Stimulated activated CD8-positive, alpha-beta memory T cell treated with anti-CD3 and anti-CD28 coated beads, Interleukin-4, amount 100 ng/mL, for 4 hours (primary cell): ENCODE measurements at regions not wholly inside any gene's neighbourhood (a gene's known extent, or its start where the extent isn't known, plus 50 kb on each side); places are given as distances from the start of the nearest gene placed in this dataset.
"Not testable (repeated sequence)": the region's sequence is repeated elsewhere in the genome, so short reads cannot be mapped to it uniquely, and the experiment has no call there.

Source experiments
- DNase-seq, 2 donors: peaks; one replicate each; pipeline ENCODE4 v3.0.0-alpha.2; 2020; ENCODE audit warnings: low read depth in 2 of 2, low spot score in 1 of 2

DNA sequence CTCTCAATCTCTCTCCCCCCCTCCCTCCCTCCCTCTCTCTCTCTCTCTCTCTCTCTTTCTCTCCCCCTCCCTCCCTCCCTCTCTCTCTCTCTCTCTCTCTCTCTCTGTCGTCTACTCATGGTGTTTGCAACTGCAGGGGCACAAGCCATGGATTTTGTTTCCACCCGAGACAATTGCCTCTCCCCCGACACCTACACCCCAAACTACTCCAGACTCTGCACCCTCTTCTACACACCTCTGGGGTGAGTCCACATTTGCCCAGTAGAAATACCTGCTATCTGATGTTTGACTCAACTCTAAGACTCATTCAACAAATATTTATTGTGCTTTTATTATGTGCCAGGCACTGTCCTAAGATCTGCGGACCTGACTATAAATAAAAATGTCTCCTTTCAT, 93.7 kb downstream of the TMEM17 start:
- DNase-seq: no peak

DNA sequence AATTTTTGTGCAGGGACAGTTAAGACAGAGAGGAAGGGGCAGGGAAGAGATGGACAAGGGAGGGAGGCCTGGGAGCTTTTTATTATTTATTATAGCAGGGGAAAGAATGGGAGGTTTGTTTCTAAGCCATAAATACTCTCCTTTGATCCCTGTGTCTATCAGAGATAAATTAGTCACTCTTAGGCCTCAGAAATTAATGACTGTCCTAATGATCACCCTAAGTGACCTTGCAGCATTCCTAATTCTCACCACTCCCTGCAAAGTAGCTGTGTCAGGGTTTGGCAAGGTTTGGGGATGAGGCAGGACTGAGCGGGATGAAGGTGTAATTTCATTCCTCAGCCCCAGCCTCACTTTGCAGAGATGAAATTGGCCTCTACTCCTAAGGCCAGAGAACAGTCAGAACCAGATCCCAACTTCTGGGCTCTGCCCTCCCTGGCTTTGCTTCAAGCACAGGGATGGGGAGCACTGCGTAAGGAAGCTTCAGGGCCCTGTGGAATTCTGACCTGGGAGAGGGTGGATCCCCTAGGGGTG, 95.0 kb downstream of the TMEM17 start:
- no peak for DNase-seq

- DNase-seq: no peak
These were observed 96.0 kb downstream of the TMEM17 start for GRCh38 chr2:62410015-62410453.

- no peak for DNase-seq
These were observed 96.6 kb downstream of the TMEM17 start for GRCh38 chr2:62409442-62409841.

- DNase-seq: no peak
These were observed 97.7 kb downstream of the TMEM17 start for GRCh38 chr2:62408241-62408677.

DNA sequence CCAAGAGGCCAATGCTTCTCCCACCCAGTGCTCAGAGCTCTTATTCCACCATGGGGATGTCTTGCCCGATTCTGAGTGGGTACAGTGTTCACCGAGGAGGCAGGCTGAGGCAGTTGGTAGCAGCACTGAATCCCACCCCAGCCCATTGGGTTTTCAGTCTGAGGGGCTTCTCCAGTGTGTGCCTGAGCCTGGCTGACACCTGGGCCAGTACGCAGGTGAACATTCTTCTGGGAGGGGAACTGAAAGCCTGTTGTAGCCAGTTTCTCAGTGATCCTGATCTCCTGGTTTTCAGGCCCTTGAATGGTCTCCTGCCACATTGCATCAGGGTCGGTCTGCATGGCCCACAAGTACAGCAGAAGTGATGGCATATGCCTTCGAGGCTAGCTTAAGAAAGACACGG, 98.2 kb downstream of the TMEM17 start:
- DNase-seq: no peak

DNA sequence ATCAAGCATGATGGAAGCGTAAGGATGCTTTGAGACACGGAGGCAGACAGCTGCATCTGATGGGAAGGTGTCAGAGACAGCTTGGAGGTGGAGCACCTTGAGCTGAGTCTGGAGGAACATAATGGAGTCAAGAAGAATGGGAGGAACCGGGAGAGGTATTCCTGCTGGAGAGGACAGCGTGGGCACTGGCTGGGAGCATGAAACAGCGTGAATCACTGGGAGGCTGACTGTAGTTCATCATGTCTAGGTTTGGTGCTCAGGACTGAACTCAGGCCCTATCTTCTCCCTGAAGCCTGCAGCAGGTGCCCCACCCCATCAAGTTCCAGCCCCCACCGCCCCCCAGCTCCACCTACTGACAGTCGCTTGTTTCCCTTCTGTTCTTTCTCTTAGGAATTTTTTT, 98.6 kb downstream of the TMEM17 start:
- DNase-seq: no peak

DNA sequence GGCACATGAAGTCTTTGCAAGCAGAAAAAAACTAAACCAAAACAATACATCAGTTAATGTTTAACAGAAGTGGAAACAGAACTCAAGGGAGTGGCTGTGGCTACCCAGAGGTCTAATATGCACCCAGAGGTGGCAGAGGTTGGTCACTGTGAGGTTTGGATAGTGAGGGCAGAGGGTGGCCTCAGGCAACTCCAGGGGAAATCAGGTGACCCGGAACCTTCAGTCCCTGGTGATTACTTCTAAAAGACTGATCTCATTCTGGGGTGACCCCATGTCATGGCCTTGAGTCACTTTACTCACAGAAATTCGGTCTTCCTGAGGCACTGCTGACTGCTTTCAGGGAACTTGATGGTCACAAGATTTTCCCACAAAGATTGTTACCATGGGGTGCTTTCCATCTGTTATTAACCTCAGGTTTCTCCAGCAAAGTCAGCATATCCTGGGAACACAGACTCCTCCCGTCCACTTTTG, 99.4 kb downstream of the TMEM17 start:
- no peak for DNase-seq

DNA sequence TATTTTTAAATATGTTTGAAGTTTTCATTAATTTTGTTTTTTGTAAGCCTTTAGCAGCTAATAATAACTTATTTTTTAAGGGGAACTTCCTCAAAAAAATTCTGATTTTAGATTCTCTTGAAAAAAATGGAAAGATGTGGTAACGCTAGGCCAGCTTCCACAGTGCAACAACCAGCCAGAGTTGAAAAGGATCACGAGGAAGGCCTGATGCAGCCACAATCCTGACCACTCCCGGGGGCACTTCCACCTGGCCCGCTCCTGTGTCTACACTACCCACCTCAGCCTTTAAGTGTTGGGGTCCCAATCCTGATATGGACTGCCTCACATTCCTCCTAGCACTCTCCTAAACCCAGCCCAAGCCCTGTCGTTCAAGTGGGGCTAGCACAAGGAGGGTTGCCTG, 101.1 kb downstream of the TMEM17 start:
- no peak for DNase-seq

GRCh38 chr2:62402156-62402555, 103.8 kb downstream of the TMEM17 start:
- DNase-seq: no peak

DNA sequence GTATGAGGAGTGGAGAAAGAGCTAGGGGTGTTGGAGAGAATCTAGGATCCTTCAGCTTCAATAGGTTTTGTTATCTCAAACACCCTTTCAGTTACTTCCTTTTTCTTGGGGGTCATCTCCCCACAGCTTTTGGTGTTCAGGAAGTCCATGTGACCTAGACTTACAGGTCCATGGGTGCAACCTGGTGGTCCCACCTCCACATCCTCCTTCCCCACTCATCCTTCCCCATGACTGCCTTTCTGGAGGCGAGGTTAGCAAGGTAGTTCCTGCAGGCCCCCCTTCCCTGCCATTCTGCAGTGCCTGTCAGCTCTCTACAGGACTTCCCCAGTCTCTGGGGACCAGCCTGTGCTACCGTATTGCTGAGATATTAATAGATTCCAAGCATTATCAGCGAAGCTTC, 107.6 kb downstream of the TMEM17 start:
- DNase-seq: no peak

- DNase-seq: no peak
These were observed 109.1 kb downstream of the TMEM17 start for GRCh38 chr2:62396880-62397279.

- no peak for DNase-seq
These were observed 112.7 kb downstream of the TMEM17 start for GRCh38 chr2:62393293-62393692.

GRCh38 chr2:62391696-62392095, 114.3 kb downstream of the TMEM17 start:
- DNase-seq: no peak

DNA sequence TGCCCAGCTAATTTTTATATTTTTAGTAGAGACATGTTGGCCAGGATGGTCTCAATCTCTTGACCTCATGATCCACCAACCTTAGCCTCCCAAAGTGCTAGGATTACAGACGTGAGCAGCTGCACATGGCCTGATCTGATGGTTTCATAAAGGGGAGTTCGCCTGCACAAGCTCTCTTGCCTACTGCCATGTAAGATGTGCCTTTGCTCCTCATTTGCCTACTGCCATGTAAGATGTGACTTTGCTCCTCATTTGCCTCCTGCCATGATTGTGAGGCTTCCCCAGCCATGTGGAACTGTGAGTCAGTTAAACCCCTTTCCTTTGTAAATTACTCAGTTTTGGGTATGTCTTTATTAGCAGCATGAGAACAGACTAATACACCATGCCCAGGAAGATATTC, 119.6 kb downstream of the TMEM17 start:
- DNase-seq: not testable (repeated sequence)

DNA sequence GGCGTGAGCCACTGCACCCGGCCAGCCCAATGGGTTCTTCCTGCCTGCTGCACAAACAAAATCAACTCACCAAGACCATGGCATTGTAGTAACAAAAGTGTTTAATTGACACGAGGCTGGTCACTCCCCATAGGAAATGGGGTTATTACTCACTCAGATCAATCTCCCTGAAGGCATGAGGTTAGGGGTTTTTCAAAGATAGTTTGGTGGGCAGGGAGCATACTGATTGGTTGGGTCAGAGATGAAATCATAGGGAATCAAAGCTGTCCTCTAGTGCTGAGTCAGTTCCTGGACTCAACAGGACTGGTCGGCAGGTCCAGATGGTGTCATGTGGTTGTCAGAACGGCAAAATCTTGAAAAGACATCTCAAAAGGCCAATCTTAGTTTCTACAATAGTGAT, 122.1 kb downstream of the TMEM17 start:
- DNase-seq: no peak

DNA sequence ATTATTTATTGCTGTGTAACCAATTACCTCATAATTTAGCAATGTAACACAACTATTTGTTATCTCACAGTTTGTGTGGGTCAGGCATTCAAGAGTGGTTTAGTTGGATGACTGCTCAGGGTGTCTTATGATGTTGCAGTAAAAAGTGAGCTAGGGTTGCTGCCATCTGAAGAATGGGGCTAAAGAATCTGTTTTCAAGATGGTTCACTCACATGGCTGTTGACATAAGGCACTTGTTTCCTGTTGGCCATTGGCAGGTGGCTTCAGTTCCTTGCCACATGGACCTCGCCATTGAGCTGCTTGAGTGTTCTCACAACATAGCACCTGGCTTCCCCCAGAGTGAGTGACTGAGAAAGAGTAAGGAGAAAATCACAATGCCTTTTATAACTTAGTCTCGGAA, 123.2 kb downstream of the TMEM17 start:
- DNase-seq: no peak

DNA sequence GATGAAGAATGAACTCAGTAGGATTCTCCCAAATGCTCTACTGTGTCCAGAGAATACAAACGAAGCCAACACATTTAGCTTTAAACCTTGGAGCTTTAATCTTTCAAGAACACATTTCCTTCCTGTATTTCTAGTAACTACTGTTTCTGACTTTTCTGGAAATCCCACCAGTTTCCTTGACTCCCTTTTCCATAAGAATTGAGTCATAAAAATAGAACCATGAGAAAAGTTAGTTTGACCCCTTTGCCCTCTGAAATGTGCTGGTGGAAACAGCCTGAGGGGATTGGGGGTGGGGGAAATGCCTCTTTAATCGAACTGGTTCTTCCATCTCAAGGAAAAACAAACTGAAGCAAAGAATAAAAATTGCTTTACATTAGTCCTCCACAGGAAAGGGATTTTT, 123.9 kb downstream of the TMEM17 start:
- no peak for DNase-seq

DNA sequence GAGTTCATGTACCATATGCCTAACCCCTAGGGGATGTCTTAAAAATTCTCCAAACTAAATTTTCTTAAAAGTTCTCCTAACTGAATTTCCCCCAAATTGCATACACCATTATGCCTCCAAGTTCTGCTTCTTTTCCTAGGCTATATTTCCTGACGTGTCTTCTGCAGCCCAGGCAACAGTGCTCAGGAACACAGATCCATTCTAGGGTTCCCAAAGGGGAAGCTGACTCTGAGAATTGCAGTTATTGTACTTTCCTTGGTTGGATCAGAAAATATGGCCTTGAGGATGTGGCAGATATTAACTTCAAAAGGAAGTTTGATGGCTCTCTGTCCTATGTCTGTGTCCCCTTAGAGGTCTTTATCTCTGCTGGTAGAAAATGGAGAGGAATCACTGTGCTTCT, 124.3 kb downstream of the TMEM17 start:
- no peak for DNase-seq

DNA sequence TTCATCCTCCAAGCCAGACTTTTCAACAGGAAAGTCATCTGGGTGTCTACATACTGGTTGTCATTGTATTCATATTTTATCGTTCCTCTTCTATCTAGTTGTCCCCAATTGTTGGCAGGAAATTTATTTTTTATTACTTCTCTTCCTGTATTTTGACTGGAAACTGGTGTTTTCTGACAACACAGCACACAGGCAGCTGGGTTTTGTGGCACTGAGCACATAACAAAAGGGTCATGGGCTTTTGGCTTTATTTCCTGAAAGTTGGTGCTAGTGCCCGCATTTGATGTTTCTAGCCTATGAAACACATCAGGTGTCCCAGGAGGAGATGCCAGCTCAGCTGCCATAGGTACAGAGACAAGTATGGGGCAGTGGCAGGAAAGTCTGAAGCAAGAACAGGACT, 126.4 kb downstream of the TMEM17 start:
- DNase-seq: no peak

- no peak for DNase-seq
These were observed 130.9 kb downstream of the TMEM17 start for GRCh38 chr2:62375113-62375420.

- DNase-seq: no peak
These were observed 131.5 kb downstream of the TMEM17 start for GRCh38 chr2:62374301-62375112.

DNA sequence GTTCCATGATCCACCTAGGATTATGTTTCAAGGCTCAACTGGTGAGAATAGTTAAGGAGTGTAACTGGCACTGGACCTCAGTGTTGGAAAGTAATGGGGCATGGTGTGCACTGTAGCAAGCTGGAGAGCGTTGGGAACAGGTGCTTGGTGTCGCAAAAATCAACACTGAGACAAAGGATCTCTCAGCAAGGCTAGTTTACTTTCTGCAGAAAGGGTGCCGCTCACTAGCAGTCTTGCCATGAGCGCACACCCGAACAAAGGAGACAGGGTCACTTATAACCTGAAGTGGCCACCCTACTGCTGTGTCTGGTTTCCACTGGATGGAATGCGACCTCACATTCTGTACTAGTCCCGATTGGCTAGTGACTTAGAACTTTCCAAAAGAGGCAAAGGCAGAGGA, 133.2 kb downstream of the TMEM17 start:
- no peak for DNase-seq
